ENCODE measurements at regions not wholly inside any gene's neighbourhood (a gene's known extent, or its start where the extent isn't known, plus 50 kb on each side); places are given as distances from the start of the nearest gene placed in this dataset.
"Not testable (repeated sequence)": the region's sequence is repeated elsewhere in the genome, so short reads cannot be mapped to it uniquely, and the experiment has no call there.

DNA sequence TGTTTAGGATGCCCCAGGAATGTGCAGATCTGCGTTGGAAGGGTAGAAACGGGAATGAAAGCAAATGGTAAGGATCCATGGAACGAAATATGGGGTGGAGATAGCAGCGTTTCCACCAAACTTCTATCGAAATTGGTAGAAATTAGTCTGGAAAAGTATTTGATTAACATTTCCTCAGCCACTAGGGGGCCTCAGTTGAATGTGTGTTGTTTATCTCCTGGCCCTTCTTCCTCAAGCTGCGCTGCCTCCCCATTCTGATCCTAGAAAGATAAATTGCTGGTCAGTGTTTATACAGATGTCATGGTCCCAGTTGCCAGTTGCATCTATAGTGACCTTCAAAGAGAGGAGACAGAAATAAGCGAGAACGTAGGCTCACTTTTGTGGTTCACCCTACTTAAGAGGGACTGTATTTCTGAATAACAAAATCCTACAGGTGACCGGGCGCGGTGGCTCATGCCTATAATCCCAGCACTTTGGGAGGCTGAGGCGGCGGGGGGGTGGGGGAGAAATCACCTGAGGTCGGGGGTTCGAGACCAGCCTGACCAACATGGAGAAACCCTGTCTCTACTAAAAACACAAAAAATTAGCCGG is 457.1 kb downstream of the SQOR start:
- H3K4me3 ChIP-seq (ENCODE audit: low read length): no peak overlapping the region
- peak; percentile 36 for DNase-seq (ENCODE audit: low read depth)
- TF ChIP-seq, protein P1, sequence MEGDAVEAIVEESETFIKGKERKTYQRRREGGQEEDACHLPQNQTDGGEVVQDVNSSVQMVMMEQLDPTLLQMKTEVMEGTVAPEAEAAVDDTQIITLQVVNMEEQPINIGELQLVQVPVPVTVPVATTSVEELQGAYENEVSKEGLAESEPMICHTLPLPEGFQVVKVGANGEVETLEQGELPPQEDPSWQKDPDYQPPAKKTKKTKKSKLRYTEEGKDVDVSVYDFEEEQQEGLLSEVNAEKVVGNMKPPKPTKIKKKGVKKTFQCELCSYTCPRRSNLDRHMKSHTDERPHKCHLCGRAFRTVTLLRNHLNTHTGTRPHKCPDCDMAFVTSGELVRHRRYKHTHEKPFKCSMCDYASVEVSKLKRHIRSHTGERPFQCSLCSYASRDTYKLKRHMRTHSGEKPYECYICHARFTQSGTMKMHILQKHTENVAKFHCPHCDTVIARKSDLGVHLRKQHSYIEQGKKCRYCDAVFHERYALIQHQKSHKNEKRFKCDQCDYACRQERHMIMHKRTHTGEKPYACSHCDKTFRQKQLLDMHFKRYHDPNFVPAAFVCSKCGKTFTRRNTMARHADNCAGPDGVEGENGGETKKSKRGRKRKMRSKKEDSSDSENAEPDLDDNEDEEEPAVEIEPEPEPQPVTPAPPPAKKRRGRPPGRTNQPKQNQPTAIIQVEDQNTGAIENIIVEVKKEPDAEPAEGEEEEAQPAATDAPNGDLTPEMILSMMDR (conservative IDR thresholded peaks at IDR 0.05; ENCODE audit: low read length): peak; percentile 53

DNA sequence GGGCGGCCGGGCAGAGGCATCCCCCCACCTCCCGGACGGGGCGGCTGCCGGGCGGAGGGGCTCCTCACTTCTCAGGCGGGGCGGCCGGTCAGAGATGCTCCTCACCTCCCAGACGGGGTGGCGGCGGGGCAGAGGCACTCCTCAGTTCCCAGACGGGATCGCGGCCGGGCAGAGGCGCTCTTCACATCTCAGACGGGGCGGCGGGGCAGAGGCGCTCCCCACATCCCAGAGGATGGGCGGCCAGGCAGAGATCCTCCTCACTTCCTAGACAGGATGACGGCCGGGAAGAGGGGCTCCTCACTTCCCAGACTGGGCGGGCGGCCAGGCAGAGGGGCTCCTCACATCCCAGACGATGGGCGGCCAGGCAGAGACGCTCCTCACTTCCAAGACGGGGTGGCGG is 463.2 kb downstream of the SQOR start:
- not testable (repeated sequence) for H3K4me3 ChIP-seq (ENCODE audit: low read length); DNase-seq (ENCODE audit: low read depth)

DNA sequence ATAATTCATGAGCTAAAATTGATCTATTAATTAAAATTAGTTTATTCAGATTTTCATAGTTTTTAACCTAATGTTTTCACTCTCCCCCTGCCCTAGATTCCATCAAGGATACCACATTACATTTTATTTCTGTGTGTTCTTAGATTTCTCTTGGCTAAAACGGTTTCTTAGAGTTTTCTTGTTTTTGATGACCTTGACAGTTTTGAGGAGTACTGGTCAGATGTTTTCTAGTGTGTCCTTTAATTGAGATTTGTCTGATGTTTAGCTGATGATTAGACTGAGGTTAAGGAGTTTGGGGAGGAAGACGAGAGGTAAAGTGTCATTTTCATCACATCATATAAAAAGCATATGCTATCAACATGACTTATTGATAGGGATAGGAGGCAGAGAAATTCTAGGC is 475.9 kb downstream of the SQOR start:
- TF ChIP-seq, protein P1 (conservative IDR thresholded peaks at IDR 0.05; ENCODE audit: low read length): no peak
- H3K4me3 ChIP-seq (ENCODE audit: low read length): no peak overlapping the region
- DNase-seq (ENCODE audit: low read depth): no peak

DNA sequence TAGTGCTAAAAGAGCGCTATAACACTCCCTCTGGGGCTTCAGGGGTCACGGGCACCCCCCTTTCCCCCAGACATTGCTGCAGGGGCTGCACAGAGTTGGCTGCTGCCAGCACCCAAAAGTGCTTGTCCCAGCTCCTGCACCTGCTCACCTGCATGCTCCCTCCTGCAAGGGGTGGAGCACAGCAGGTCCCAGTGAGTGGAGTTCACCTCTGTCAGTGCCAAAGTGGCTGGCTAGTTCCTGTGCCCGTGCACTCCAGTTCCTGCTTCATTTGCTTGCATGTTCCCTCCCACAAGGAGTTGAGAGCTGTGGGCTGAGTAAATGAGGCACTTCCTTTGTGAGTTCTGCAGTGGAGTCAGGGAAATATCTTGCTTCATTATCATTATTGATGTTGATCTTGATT is 476.9 kb downstream of the SQOR start:
- DNase-seq (ENCODE audit: low read depth): no peak
- TF ChIP-seq, protein P1 (conservative IDR thresholded peaks at IDR 0.05; ENCODE audit: low read length): no peak
- no peak overlapping the region for H3K4me3 ChIP-seq (ENCODE audit: low read length)

DNA sequence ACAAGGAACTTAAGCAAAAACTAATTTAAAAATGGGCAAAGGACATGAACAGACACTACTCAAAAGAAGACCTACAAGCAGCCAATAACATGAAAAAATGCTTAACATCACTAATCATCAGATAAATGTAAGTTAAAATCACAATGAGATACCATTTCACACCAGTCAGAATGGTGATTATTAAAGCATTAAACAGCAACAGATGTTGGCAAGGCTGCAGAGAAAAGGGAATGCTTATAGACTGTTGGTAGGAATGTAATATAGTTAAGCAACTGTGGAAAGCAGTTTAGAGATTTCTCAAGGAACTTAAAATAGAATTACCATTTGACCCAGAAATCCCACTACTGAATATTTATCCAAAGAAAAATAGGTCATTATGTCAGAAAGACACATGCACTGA is 482.2 kb downstream of the SQOR start:
- DNase-seq (ENCODE audit: low read depth): peak; percentile 37
- TF ChIP-seq, protein P1 (conservative IDR thresholded peaks at IDR 0.05; ENCODE audit: low read length): no peak
- H3K4me3 ChIP-seq (ENCODE audit: low read length): no peak overlapping the region

DNA sequence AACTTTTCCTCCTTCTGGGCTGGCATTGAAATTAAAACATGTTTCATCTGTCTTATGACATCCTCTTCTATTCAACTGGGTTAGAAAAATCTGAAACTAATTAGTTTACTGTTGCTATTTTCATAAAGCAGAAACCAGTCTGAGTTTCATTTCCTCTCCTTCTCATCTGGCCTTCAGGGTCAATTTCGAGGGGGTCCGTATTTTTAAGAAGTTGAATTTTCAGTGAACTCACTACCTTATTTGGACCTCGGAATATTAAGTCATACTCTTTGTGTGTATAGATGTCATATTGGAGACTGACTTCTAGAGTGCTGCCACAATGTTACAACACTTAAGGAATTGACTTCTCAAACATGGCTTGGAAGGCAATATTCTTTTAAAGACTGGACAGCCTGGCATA is 485.9 kb downstream of the SQOR start:
- DNase-seq (ENCODE audit: low read depth): peak; percentile 18
- no peak overlapping the region for H3K4me3 ChIP-seq (ENCODE audit: low read length)
- TF ChIP-seq, protein P1 (conservative IDR thresholded peaks at IDR 0.05; ENCODE audit: low read length): no peak

DNA sequence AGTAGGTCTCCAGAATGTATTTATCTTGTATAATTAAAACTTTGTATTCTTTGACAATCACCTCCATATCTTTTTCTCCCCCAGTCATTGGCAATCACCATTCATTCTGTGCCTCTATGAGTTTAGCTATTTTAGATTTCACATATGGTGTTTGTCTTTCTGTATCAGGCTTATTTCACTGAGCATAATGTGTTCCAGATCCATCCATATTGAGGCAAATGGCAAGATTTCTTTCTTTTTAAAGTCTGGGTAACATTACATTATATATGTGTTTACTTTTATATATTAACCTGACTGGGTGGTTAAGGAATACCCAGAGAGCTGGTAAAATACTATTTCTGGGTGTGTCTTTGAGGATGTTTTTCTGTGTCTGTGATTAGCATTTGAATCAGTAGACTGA is 486.6 kb downstream of the SQOR start:
- no peak for DNase-seq (ENCODE audit: low read depth)
- no peak overlapping the region for H3K4me3 ChIP-seq (ENCODE audit: low read length)
- TF ChIP-seq, protein P1 (conservative IDR thresholded peaks at IDR 0.05; ENCODE audit: low read length): no peak

DNA sequence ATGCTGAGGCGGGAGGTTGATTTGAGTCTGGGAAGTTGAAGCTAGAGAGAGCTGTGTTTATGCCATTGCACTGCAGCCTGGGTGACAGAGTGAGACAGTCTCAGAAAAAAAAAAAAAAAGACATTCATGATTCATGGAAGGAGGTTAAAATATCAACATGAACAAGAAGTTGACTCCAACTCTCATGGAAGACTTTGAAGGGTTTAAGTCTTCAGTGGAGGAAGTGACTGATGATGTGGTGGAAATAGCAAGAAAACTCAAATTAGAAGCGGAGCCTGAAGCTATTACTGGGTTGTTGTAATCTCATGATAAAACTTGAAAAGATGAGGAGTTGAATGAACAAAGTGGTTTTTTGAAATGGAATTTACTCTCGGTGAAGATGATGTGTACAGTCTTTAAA is 491.8 kb downstream of the SQOR start:
- TF ChIP-seq, protein P1 (conservative IDR thresholded peaks at IDR 0.05; ENCODE audit: low read length): no peak
- H3K4me3 ChIP-seq (ENCODE audit: low read length): no peak overlapping the region
- DNase-seq (ENCODE audit: low read depth): peak; percentile 59
